ENCODE measurements at regions not wholly inside any gene's neighbourhood (a gene's known extent, or its start where the extent isn't known, plus 50 kb on each side); places are given as distances from the start of the nearest gene placed in this dataset.

GRCh38 chr10:61020420-61021158 is 76.6 kb upstream of the RHOBTB1 start (continued):
- TF ChIP-seq LBX2 (CRISPR knock-in tag; IDR thresholded peaks at IDR 0.05; ENCODE audit: borderline replicate concordance) (no peak), TOPORS (CRISPR knock-in tag; IDR thresholded peaks at IDR 0.05) (no peak)

- BruUV-seq (replicated peaks) = no TSS peak
- H3K36me3 ChIP-seq (replicated peaks in 1 of 2; ENCODE audit: control insufficient read depth in 1 of 2, insufficient read depth in 2 of 2, low read length in 2 of 2) = no peaks in the 10 kb centered on the region
- in situ Hi-C loops (cut with HindIII; ENCODE audit: extremely low pct_ligation_motif_present, low pct_unique_long_range_greater_than_20kb) = no loop called here
Observed at GRCh38 chr10:61018146-61018545, 74.2 kb upstream of the RHOBTB1 start.

More at GRCh38 chr10:61018146-61018545, 74.2 kb upstream of the RHOBTB1 start:
- Histone ChIP-seq H3K4me2 (ENCODE audit: low read depth, low read length) (no peak overlapping the region), H4K20me1 (ENCODE audit: insufficient read depth, low read length) (no peaks in the 10 kb centered on the region), H3K9ac (ENCODE audit: insufficient read depth, low read depth, low read length) (no peak overlapping the region), H3K27ac (ENCODE audit: extremely low read length, insufficient read depth, low read length) (no peak overlapping the region), H3K9me3 (ENCODE audit: low read length) (no peaks in the 10 kb centered on the region), H3K27me3 (ENCODE audit: control insufficient read depth in 1 of 2, insufficient read depth in 2 of 2, low read length in 2 of 2) (no peaks in the 10 kb centered on the region; a peak in 1 of 5 replicates), H3K4me1 (ENCODE audit: insufficient read depth, low read length) (peaks cover 12% of the 10 kb centered on the region), H2AFZ (ENCODE audit: low read length) (no peak overlapping the region), H3K4me3 (replicated peaks in 1 of 3; ENCODE audit: insufficient read depth in 1 of 3, low read depth in 2 of 3, low read length in 3 of 3) (no peak overlapping the region), H3K79me2 (ENCODE audit: insufficient read depth, low read length) (no peaks in the 10 kb centered on the region)
- TF ChIP-seq ZNF556 (CRISPR knock-in tag; IDR thresholded peaks at IDR 0.05; ENCODE audit: borderline replicate concordance) = no peak
- TF ChIP-seq REXO4 (CRISPR knock-in tag; IDR thresholded peaks at IDR 0.05; ENCODE audit: borderline replicate concordance) = no peak
- TF ChIP-seq BORCS8-MEF2B (CRISPR knock-in tag; IDR thresholded peaks at IDR 0.05) = no peak
- TF ChIP-seq HOXA3 (CRISPR knock-in tag; IDR thresholded peaks at IDR 0.05) = no peak
- TF ChIP-seq ZFP90 (CRISPR knock-in tag; IDR thresholded peaks at IDR 0.05; ENCODE audit: borderline replicate concordance) = no peak
- no peak for TF ChIP-seq CBX5 (CRISPR knock-in tag; IDR thresholded peaks at IDR 0.05; ENCODE audit: borderline replicate concordance)
- no peak for TF ChIP-seq IRF9 (CRISPR knock-in tag; IDR thresholded peaks at IDR 0.05; ENCODE audit: borderline replicate concordance)
- no peak for TF ChIP-seq ZNF737 (CRISPR knock-in tag; IDR thresholded peaks at IDR 0.05; ENCODE audit: borderline replicate concordance)
- no peak for TF ChIP-seq THAP7 (CRISPR knock-in tag; IDR thresholded peaks at IDR 0.05)
- no peak for TF ChIP-seq ZNF33A (CRISPR knock-in tag; IDR thresholded peaks at IDR 0.05; ENCODE audit: borderline replicate concordance)
- no peak for TF ChIP-seq BCL3 (CRISPR knock-in tag; IDR thresholded peaks at IDR 0.05)
- TF ChIP-seq PTBP1 (IDR thresholded peaks at IDR 0.05; ENCODE audit: low read depth, low read length, poor library complexity, severe bottlenecking) = no peak
- no peak for TF ChIP-seq ZNF558 (CRISPR knock-in tag; IDR thresholded peaks at IDR 0.05; ENCODE audit: borderline replicate concordance)
- TF ChIP-seq HOMEZ (CRISPR knock-in tag; IDR thresholded peaks at IDR 0.05; ENCODE audit: low read depth) = no peak
- no peak for TF ChIP-seq ZNF124 (CRISPR knock-in tag; IDR thresholded peaks at IDR 0.05)
- FAIRE-seq (no peak), DNase-seq (ENCODE audit: low spot score) (no peak), ATAC-seq (no peak)
- intact Hi-C loops (cut with micrococcal nuclease; ENCODE audit: unreplicated experiment) = no loop called here
- ChIA-PET CTCF (ENCODE audit: low intra/inter-chr PET ratio, low total read pairs) (no interaction called here), POLR2A (no interaction called here)
